ENCODE measurements at regions not wholly inside any gene's neighbourhood (a gene's known extent, or its start where the extent isn't known, plus 50 kb on each side); places are given as distances from the start of the nearest gene placed in this dataset.
A peak's percentile ranks its signal among the peaks of the same experiment; 100 is the strongest.

DNA sequence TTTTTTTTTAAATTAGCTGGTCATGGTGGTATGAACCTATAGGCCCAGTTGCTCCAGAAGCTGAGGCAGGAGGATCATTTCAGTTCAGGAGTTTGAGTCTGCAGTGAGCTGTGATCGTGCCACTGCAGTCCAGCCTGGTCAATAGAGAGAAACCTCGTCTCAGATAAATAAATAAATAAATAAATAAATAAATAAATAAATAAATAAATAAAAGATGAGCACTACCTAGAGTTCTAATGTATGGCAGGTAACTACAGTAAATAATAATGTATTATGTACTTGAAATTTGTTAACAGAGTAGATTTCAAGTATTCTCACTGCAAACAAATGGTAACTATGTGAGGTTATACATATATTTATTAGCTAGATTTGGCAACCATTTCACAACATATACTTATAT, 697.9 kb upstream of the ID2 start:
- no peak for DNase-seq

DNA sequence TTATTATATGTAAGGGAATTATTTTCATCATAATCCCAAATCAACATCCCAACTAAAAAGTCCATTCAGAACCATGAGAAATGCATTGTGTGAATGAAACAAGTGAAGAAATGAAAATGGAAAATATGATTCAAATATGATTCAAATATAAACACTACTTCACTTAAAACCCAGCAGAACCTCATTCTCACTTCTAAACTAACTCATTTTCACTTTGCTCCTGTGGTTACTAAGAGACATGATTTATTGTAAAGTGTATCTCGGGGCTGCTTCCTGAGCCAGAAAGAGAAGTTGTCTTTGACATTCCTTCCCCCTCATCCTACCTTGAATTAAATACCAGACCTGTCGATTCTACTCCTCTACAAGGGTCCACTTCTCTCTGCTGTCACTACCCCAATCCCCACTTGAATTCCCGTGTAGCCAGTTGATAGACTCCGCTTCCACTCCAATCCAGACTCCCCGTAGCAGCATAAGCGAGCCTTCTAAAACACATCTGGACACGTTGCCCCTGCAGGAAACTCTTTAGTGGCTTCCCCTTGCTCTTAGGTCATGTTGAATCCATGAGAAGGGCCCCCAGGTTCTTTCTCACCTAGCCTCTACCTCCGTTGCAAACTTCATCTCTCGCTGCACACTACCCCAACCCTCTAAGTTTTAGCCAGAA, 697.0 kb upstream of the ID2 start:
- DNase-seq = no peak

DNA sequence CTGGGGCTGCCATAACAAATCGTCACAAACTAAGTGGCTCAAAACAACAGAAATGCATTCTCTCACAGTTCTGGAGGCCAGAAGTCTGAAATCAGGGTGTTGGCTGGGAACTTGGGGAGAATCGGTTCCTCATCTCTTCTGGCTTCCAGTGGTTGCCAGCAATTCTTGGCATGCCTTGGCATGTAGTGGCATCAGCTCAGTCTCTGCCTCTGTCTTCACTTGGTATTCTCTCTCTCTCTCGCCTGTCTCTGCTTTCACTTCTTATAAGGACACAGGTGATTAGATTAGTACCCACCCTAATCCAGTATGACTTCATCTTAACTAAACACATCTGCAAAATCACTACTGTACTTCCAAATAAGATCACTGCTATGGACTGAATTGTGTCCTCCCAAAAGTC, 695.4 kb upstream of the ID2 start:
- DNase-seq = no peak

DNA sequence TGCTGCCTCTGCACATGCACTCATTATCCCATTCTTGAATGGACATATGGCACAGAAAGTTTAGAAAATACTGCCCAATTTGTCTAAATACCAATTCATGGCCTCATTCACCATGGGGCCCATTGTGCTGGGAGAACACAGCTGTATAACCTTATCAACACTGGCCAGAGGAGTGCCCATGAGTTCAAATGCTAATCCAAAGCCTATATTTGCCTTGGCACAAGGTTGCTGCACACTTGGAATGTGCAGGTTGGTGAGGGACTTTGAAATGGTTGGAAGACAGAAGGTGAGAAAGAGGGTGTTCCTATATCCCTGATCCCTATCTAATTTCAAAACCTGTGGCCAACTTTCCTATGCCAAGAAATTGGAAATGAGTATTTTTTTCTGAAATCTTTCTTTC, 693.9 kb upstream of the ID2 start:
- no peak for DNase-seq

DNA sequence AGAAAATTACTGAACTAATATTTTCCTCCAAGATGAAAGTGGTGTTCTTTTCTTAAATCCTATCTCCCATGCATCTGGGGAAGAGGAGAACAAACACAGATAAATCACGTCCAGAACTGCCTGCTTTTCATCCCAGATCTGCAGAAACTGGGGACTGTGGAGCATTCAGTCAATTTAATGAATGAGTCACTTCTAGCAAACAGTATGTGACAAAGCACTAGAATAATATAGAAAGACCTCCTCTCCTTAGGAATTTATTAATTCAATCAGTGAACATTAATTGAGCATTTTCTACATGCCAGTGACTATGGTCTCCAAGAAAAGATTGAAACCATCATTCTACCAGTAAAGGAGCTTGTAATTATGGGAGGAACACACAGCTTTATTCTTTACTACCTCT, 693.4 kb upstream of the ID2 start:
- no peak for DNase-seq

DNA sequence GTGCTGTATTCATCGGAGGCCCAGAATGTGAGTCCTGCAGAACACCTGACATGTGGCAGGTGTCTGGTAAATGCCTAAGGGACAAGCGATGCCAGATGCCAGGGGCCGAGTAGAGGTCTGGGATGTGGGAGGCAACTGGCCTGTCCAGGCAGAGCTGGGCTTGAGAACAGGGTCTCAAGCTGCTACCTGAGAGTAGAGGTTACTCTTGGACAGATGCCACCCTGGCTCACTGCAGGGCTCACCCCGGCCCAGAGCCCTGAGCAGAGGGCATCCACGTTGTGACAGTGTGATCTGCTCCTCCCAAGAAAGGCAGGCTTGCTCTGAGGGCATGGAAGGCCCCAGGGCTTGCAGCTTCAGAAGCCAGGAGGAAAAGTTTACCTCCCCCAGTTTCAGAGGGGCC, 692.0 kb upstream of the ID2 start:
- DNase-seq = no peak

DNA sequence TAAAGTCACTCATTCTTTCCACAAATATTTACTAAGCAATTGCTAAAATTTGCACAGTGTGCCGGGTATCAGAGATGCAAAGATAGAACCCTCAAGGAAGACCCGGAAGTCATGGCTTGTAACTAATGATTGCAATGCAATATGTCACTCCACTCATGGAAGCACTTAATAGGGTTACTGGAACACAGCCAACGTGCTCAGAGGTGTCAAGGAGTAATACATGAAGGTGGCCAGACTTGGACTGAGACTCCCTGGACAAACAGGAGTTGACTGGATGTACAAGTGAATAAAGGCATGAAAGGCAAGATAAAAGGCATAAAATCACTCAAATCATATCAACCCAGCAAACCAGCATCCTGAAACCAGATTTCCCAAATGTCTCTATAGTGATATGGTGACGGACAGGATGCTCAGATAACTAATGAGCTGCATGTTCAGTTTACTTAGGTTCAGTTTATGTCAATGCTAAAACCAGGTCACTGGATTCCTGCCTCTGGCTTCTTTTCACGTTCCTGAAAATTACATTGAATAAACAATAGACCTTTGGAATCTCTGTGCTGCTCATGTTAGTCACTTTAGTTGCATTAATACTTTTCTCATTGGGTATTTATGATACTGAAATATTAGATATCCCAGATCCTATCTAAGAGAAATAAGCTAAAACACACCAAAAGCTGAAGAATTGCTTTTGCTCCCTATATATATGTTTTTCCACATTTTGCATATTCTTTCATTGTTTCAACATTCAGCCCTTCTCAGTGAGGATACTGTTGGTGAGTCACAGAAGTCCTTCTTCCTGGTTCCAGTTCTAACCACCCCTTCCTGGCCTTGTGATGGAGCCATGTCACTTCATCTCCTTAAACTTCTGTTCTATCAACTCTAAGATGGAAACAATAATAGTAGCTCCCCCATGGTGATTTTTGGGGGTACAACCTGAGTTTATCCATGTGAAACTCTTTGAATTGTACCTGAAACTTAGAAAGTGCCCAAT, 688.9 kb upstream of the ID2 start:
- no peak for DNase-seq

DNA sequence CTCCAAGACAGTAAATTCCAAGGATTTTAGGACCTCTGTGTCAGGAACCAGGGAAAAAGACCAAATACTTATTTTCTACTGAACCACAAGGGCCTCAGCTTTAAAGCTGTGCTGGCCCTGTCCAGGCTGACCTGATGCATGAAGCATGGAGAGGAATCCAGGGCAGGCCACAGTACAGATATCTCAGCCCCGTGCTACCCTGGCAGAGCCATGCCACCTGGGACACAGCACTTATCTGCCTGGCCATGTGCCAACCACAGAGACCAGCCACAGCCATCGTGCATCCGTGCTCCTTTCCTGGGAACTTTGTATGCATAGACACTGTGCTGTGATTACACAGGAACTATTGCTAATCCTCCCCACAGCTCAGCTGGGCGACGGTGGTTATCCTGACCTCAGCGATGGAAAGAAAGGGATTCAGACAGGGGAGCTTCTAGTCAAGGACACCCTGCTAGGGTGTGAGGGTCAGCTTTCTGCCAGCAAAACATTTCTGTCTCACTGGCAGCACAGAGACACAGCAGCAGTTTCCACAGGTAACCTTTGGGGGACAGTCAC, 687.4 kb upstream of the ID2 start:
- DNase-seq = no peak

DNA sequence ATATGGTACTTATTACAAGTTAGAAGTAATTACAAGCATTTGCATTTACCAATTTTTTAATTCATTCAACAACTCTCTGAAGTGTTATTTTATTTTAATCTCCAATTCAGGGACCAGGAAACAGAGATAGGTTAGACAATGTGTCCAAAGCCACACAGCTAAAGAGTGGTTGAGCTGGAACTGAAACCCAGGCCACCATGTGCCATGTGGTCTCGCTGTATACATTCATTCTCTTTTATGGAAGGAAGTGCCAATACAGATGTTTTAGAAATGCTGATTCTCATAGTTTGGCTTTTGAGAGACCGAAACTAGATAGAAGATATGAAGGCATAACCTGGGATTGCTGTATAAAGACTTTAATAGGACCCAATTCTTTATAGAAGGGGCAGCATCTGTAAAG, 684.6 kb upstream of the ID2 start:
- no peak for DNase-seq

DNA sequence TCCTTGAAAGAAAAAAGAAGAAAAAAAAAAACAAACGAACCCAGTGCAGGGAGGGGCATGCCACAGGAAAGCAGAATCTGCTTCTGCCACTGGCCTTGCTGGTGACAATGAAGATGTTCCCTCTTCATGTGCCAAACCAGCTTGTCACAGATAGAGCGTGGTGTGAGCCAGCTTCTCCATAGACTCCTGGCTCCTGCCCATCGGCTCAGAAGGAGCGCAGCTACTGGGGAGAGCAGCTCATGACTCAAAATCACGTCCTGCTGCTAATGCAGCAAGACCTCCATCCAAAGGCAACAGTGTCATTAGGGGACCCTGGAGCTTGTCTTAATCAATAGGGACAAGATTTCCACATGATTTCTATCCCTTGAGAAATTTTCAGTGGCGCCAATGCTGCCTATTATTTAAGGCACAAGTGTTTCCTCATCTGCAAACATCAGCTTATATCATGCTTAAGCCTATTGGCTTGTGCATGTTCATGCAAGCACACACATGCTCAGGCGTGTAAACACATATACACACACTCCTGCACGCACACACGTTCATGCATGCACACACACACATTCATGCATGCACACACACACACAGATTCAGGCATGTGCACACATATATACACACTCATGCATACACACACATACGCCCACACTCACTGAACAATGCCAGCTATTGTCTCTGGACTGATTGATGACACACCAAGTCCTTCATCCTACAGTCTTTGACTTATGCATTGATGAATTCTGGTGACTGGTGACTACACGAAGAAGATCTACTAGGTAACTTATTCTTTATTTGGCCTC, 682.0 kb upstream of the ID2 start:
- DNase-seq = peak in 1 of 14 donors; percentile 27

DNA sequence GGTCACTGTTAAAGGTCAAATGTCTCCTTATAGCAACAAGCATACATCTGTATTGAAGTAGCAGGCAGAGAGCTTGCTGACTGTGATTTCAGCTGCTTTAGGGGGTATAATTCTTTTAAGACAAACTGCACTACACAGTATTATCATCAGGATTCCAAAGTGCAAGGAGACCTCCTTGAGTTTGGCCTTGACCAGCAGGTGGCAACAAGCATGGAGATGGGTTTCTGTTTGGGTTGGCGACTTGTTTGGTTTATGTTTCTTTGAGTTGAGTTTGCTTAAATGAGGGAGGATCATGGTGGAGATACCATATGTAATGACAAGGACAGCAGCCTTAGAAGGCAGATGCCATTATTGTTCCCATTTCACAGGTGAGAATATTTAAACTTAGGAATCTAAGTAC, 681.0 kb upstream of the ID2 start:
- DNase-seq = no peak

DNA sequence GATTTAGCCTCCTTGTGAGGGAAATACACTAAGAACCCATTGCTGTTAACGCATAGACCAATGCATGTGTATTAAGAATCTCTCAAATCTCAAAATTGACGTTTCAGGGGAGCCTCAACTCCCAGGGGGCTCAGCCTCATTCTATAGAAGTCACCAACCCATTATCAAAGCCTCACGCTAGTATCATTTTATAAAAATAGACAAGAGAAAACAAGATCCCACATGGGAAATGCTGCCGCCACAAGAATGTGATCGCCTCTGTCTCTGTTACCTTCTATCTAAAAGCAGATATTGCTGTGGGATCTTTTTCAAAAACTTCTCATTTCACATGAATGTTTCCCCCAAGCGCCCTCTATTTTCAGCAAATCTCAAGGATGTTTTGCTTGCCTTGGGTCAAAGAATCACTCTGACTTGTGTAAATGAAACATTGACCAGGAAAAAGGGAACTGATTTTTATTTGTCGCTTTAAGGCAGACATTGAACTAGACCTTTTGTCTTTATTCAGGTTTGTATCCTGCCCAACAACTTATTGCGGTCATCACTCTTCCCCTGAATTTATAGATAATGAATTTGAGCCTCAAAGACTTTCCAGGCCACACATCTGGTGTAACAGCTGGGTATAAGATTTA, 679.0 kb upstream of the ID2 start:
- no peak for DNase-seq

DNA sequence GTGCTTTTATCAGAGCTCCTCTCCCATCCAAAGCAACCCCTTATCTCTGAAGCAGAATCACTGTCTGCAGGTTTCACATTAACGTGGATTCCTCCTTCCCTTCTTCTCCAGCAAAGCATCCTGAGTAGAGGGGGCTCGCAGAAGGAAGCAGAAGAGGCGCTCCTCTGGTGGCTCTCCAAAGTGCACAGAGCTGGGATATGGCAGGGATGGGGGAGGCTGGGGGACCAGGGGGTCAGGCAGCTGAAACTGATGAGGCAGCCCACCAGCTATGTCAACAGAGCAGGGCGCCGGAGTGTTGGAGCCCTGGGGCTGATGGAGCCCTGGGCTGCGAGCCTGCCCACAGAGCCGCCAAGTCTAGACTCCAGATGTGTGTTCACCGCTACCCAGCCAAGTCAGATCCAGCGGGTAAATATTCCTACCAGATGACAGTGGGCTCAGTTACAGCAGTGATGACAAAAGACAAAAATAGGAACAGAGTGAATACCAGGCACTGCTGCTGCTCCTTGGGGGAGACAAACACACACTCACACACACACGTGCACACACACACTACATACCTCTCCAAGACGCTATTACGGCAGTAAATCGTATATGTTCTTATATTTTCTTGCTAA, 678.3 kb upstream of the ID2 start:
- DNase-seq = no peak

DNA sequence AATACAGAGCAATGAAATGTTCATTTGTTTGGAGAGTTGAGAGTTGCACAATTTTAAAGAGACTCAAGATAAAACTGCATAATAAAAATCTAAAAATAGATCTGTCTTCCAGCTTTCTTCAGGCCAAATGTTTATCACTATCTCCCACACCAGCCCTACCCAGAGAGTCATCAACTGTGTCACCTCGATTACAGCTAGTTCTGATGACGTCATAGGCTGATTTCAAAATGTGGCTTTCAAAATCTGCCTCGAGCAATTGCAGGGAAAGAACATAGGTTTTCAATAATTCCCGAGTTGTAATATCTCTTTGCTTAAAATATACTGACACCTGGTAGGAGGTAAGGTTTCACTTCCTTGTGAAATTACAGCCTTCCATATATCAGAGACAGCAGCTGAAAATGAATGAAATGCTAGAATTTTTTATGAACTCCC, 677.6 kb upstream of the ID2 start:
- no peak for DNase-seq

DNA sequence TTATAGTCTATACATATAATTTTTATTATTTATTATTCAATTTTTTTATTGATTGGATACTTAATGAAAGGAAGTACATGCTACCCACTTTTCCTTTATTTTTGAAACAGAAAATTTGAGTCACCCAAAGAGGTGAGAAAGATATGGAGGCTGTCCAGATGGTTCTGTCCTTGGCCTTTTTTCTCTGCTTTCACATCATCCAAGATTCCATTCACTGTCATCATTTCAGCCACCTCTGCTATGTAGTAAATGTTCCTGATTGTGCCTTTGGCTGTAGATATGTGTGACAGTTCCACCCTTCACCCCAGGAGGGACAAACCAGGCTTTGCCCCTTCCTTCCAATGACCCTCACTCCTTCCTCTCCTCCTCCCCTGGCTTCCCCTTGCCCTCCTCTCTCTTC, 675.7 kb upstream of the ID2 start:
- no peak for DNase-seq

DNA sequence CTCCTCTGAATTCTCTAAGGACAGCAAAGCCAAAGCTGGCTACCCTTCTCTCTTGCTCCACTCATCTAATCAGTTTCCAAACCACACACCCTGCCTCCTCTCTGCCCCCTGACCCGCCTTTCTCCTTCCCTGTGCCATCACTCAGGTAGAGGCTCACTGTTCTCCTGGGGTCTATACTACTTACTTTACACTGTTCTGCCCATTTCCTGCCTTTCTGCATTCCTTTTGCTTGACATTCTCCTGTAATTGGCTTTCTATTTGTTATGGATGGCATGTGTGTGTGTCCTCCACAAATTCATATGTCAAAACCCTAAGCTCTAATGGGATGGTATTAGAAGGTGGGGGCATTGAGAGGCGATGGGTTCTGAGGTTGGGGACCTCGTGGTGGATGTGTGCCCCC, 675.2 kb upstream of the ID2 start:
- DNase-seq = no peak

DNA sequence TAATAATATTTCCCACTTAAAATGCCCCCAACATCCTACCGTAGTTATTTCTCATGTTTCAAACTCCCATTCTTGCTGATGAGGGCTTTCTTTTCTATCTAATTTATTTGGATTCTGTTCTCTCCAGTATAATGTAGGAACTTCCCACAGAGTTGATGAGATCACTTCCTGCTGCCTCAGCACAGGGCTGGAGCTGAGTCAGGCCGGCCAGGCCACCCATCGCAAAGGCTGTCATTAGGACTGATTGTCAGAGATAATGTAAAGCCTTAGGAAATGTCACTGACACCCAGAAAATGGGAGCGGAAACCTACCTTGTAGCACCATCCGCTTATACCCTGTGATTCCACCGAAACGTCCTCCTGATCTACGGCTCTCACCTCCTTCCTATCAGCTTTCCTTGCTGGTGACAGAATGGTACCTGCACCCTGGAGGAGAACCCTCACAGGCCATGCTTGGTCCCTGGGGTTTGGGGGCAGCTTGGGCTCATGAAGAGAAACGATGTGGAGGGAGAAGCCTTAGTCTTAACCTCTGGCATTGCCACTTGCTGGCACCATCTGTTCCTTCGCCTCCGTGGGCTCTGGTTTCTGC, 672.8 kb upstream of the ID2 start:
- no peak for DNase-seq

DNA sequence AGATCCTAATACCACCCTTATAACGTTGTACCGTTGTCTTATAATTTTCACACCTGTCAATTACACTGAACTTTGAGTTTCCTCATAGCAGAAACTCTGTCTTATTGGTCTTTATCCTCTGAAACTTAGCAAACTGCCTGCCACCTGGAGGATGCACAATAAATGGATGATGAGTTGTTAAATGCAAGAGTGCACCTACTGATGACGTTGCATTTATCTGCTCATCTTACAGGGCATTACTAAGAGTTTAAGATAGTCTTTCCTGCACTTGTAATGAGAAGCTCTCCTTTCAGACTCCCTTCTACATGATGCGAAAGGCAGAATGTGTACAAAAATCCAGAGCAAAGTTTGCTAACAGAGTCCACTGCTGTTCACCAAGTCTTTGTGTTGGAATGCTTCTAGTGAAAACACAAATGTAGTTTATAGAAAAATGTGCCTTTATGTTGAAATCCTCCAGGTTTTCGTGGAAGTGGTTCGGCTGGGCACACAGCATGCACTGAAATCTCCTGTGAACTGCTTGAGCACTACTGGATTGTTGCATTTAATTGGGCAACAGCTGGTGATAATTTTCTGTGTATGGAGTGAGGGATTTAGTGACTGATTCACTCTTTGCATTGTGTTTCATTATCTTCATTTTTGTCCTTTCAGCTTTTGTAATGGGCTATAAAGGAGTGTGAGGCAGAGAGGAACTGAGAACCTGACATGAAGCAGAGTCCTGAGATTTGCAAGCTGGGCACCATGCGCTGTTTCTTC, 665.8 kb upstream of the ID2 start:
- no peak for DNase-seq

DNA sequence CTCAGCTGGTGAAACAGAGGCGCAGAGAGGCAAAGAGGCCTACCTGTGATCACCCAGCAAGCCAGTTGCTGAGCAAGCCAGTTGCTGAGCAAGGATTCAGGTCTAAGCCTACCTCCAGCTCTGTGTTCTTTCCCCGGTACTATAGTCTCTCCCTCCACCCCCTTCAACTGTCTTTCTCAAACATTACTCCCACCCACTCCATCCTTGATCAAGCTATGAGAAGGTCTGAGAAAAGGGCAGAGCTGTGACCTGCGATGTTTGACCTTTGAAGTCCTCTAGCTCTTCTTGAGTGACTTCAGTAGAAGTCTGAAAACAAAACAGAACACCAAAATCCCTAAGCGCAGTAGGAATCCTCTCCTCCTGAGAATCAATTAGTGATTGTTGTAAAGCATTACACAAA, 665.2 kb upstream of the ID2 start:
- DNase-seq = no peak

DNA sequence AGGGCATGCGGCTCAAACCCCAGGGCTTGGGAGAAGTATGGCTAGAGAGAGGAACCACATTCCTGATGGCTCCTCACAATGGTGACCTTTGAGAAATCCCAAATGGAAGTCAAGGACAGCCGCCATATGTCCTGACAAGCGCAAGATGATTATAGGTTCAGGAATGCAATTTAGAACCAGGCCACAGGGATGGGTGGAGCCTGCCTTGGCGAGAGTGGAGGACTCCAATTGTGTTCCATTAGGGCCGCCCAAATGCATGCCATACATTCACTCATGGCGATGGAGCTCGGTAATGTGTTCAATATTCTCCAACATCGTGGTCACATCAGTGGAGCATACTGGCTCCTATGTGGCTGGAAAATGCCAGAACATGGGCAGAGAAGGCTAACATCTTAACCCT, 662.9 kb upstream of the ID2 start:
- no peak for DNase-seq

DNA sequence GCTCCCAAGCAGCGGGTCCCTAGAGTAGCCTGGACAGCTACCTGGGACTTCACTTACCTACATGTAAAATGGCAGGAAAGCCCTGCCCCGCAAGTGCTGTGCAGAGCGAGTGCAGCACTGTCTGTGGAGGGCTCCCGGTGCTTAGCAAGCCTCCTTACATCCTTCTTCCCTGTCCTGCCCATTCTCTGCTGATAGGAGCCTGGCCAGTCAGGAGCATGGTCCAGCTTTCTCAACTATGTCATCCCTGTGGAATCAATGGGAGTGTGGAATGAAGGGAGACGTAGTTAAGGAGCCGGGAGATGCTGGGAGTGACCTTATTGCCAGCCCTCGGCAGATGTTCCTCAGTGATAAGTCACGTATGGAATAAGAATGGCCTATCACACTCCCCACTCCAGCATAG, 661.9 kb upstream of the ID2 start:
- no peak for DNase-seq
